Keratinocyte (primary cell): ENCODE measurements at regions not wholly inside any gene's neighbourhood (a gene's known extent, or its start where the extent isn't known, plus 50 kb on each side); places are given as distances from the start of the nearest gene placed in this dataset.

ENCODE experiments used
- DNase-seq: peaks from one replicate; pipeline ENCODE4 v3.0.0-alpha.2; 2011; ENCODE audit warnings: low read depth, missing footprints, low spot score
- FAIRE-seq: peaks from 2 replicates; lab custom pipeline; 2011; peaks lifted over from hg19 to GRCh38; lab: Jason Lieb, UNC
- H2AFZ ChIP-seq: 2 replicates; pipeline ENCODE4 v1.6.0; 2012; ENCODE audit warnings: low read length, control low read depth, inconsistent platforms; ENCODE audit not compliant: control insufficient read depth
- H3K27ac ChIP-seq: 2 replicates; pipeline ENCODE4 v1.5.1; 2011; ENCODE audit warnings: low read length; ENCODE audit not compliant: control insufficient read depth, insufficient read depth
- H3K27me3 ChIP-seq: 3 replicates; pipeline ENCODE4 v1.6.0; 2011; ENCODE audit warnings: low read length; ENCODE audit not compliant: control insufficient read depth, insufficient read depth; ENCODE audit errors: extremely low read depth
- H3K36me3 ChIP-seq, 2 experiments: 2 replicates in 1 of 2; 3 replicates in 1 of 2; pipeline ENCODE4 v1.5.1; 2011; ENCODE audit warnings: low read length in 2 of 2, mild to moderate bottlenecking in 1 of 2; ENCODE audit not compliant: control insufficient read depth in 2 of 2, insufficient read depth in 2 of 2; ENCODE audit errors: extremely low read depth in 1 of 2
- H3K4me1 ChIP-seq: 3 replicates; pipeline ENCODE4 v1.5.1; 2011; ENCODE audit warnings: low read length; ENCODE audit not compliant: control insufficient read depth, insufficient read depth; ENCODE audit errors: extremely low read depth
- H3K4me2 ChIP-seq: 3 replicates; pipeline ENCODE4 v1.6.0; 2011; ENCODE audit warnings: low read depth, low read length; ENCODE audit not compliant: control insufficient read depth, insufficient read depth; ENCODE audit errors: extremely low read depth
- H3K4me3 ChIP-seq, 3 experiments: fragments of 200-600 bp in 1 of 3; sonication (generic) in 1 of 3; 2 replicates in 2 of 3; 3 replicates in 1 of 3; pipeline ENCODE4 v1.5.1; 2011 to 2016; ENCODE audit warnings: low read length in 3 of 3, mild to moderate bottlenecking in 3 of 3, control low read depth in 2 of 3, inconsistent platforms in 1 of 3, low read depth in 1 of 3, mixed read lengths in 1 of 3, mixed run types in 1 of 3, moderate library complexity in 1 of 3; ENCODE audit not compliant: control insufficient read depth in 2 of 3, insufficient read depth in 2 of 3; ENCODE audit errors: extremely low read depth in 1 of 3
- H3K79me2 ChIP-seq: 2 replicates; pipeline ENCODE4 v1.6.0; 2012; ENCODE audit warnings: low read length; ENCODE audit not compliant: control insufficient read depth, insufficient read depth
- H3K9ac ChIP-seq: 3 replicates; pipeline ENCODE4 v1.6.0; 2011; ENCODE audit warnings: low read length; ENCODE audit not compliant: control insufficient read depth, insufficient read depth; ENCODE audit errors: extremely low read depth
- H3K9me1 ChIP-seq: 3 replicates; pipeline ENCODE4 v1.6.0; 2011; ENCODE audit warnings: low read length; ENCODE audit not compliant: control insufficient read depth, insufficient read depth; ENCODE audit errors: extremely low read depth
- H3K9me3 ChIP-seq: 2 replicates; pipeline ENCODE4 v1.5.1; 2012; ENCODE audit warnings: low read depth, low read length; ENCODE audit not compliant: control insufficient read depth
- H4K20me1 ChIP-seq: 3 replicates; pipeline ENCODE4 v1.6.0; 2011; ENCODE audit warnings: low read length; ENCODE audit not compliant: control insufficient read depth, insufficient read depth; ENCODE audit errors: extremely low read depth
- CTCF ChIP-seq, 3 experiments: IDR thresholded peaks in 1 of 3; conservative IDR thresholded peaks in 1 of 3; optimal IDR thresholded peaks in 1 of 3; 2 replicates in 2 of 3; 3 replicates in 1 of 3; pipeline versions ENCODE3 to v1.5.1; 2011; ENCODE audit warnings: low read length in 3 of 3, mild to moderate bottlenecking in 3 of 3, moderate library complexity in 2 of 3, control low read depth in 1 of 3, inconsistent platforms in 1 of 3; ENCODE audit not compliant: insufficient read depth in 2 of 3; ENCODE audit errors: extremely low read depth in 1 of 3
- EZH2 ChIP-seq: IDR thresholded peaks from one replicate; pipeline ENCODE4 v1.6.1; 2012; ENCODE audit warnings: inconsistent platforms, mild to moderate bottlenecking, low read length, moderate library complexity
- dilution Hi-C: fragments of 300-500 bp; cut with MboI; formaldehyde crosslinking; loops from one replicate; pipeline ENCODE4 v1.7.0; 2020; ENCODE audit warnings: low sequenced_read_pairs; ENCODE audit not compliant: extremely low pct_ligation_motif_present

- dilution Hi-C loops = no loop called here
- Histone ChIP-seq H3K79me2 (no peaks in the 10 kb centered on the region), H3K9me3 (no peaks in the 10 kb centered on the region), H3K4me1 (no peaks in the 10 kb centered on the region), H3K36me3 (no peaks in the 10 kb centered on the region), H4K20me1 (no peaks in the 10 kb centered on the region), H3K4me2 (no peak overlapping the region), H3K9me1 (no peaks in the 10 kb centered on the region), H3K4me3 (no peak overlapping the region), H3K27ac (no peak overlapping the region), H3K27me3 (no peaks in the 10 kb centered on the region), H2AFZ (no peak overlapping the region), H3K9ac (no peak overlapping the region)
- no peak for FAIRE-seq
- TF ChIP-seq CTCF (optimal IDR thresholded peaks at IDR 0.05 in 1 of 3, IDR thresholded peaks at IDR 0.05 in 1 of 3, conservative IDR thresholded peaks at IDR 0.05 in 1 of 3; ENCODE audit: extremely low read depth in 1 of 3, insufficient read depth in 2 of 3, low read length in 3 of 3) (no peak), EZH2 (no peak)
- DNase-seq = no peak
Observed at GRCh38 chr2:104501929-104502328, 352.0 kb upstream of the POU3F3 start.

DNA sequence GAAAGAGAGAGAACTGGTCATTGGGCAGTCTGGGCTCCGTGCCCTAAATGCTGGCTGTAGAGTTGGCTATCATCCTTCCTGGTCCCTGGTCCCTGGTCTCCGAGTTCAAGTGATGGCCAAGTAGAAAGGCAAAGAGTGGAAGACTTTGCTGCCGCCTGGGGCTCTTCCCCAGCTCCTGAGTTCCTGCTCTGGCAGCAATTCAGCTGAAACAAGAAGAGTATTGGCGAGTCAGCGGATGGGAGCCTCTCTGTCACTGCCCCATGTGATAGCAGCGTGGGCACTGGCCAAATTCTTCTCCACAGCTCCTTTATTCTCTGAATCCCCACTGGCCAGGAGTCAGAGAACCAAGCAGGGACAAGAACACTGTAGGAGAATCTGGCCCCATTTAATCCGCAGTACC, 351.0 kb upstream of the POU3F3 start:
- H3K9me1 ChIP-seq = no peaks in the 10 kb centered on the region
- no peak for TF ChIP-seq EZH2
- no peak for TF ChIP-seq CTCF (optimal IDR thresholded peaks at IDR 0.05 in 1 of 3, IDR thresholded peaks at IDR 0.05 in 1 of 3, conservative IDR thresholded peaks at IDR 0.05 in 1 of 3; ENCODE audit: extremely low read depth in 1 of 3, insufficient read depth in 2 of 3, low read length in 3 of 3)
- DNase-seq = no peak
- no peaks in the 10 kb centered on the region for H3K79me2 ChIP-seq
- no peak overlapping the region for H3K4me2 ChIP-seq
- H4K20me1 ChIP-seq = no peaks in the 10 kb centered on the region
- no peaks in the 10 kb centered on the region for H3K4me1 ChIP-seq
- no peak overlapping the region for H3K27ac ChIP-seq
- no peaks in the 10 kb centered on the region for H3K36me3 ChIP-seq
- no peak overlapping the region for H2AFZ ChIP-seq
- dilution Hi-C loops = no loop called here
- no peak overlapping the region for H3K4me3 ChIP-seq
- H3K9ac ChIP-seq = no peak overlapping the region
- no peaks in the 10 kb centered on the region for H3K27me3 ChIP-seq
- no peaks in the 10 kb centered on the region for H3K9me3 ChIP-seq
- FAIRE-seq = no peak
